Activated T-helper 1 cell treated with anti-CD3 and anti-CD28 coated beads, Interleukin-2, amount 50 U/mL, for 16 hours (primary cell): ENCODE measurements at regions not wholly inside any gene's neighbourhood (a gene's known extent, or its start where the extent isn't known, plus 50 kb on each side); places are given as distances from the start of the nearest gene placed in this dataset.

Experiments
- DNase-seq, 2 donors: peaks; one replicate each; pipeline ENCODE4 v3.0.0-alpha.2; 2020; ENCODE audit warnings: low read depth in 1 of 2, low spot score in 1 of 2

DNA sequence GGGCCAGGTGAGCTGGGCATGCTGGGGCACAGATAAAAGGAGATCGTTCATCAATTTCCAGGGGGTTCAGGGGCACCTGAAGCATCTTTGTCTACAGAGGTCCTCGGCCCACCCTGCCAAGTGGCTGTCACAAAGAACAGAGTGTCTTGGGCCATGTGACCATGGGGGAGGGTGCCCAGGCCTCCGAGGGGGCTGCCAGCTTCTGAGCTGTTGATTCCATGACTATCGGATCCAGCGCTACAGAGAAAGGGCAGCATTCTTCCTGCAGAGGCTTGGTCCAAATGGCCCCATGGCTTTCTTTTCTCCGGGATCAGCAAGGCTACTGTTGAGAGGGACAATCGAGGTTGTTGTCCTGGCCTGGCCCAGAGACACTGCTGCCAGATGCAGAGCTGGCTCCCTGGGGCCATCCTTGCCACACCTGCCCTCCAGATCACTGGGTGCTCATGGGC is 289.2 kb downstream of the ZSWIM6 start:
- no peak for DNase-seq

DNA sequence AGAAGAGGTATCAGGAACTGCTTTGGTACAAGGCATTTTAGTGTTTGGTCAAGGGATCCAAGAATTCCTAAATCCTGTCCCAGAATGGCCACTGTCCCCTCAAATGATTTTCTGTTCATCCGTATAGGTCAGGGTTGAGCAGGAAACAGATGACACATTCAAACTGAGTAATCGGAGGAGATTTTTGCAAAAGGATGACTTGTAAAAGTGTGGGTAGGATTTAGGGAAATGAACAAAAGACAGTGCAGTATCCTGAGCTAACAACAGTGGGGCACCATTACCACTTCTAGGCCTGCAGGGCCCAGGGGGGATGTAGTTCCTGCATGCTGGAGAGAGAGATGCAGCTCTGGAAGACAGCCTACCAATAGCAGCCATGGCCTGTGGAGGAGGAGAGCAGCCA is 290.1 kb downstream of the ZSWIM6 start:
- DNase-seq, result no peak

DNA sequence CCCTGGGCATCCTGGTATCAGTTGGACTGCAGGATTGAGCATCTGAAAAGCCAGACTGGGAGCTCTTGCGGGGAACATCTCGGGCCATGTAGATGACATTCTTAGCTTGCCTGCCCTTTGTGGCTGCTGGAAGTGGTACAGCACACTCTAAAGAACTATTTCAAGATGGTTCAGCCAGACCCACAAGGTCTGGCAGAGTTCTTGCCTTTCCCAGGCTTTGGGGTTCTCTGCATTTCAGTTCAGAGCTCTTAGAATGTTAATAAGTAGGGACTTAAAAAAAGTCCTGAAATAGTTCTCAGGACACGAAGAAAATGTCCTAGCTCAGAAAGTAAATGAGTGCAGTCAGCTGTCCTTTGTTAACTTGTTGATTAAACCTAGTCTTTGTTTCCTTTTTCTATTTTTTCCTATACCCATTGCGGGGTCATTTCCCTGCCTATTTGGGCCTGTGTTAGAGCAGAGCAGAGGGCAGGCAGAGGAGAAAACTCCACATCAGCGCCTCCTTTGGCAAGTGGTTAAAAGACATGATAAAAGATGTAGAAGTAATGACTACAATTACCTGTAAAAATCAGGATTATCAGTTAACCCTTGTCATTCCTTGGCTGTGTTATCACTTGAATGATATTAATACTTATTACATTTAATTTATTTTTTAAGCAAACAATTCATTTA is 291.5 kb downstream of the ZSWIM6 start:
- no peak for DNase-seq

DNA sequence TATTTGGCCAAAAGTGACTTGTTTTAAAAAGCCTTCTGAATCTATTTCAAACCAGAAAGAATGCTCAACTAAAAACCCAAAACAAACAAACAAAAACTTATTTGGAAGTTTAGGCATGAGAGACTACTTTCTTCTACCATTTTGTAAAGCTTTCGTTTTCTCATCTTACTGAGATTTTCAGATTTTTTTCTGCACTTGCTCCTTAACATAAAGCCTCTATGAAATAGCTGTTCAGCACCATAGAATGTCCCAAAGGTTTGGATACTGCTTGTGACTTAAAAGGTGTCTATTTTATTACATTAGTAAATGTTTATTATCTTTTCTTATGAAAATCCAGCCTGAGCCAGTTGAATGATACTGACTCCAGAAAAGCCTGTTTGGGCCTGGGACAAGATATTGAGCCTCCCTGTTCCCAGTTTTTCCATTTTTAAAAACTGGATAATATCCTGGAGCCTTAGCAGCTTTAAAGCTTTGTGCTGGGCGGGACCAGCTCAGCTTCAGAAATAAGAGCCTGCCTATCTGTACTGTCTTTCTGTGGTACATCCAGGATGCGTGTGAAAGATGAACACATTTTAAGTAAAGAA is 292.6 kb downstream of the ZSWIM6 start:
- no peak for DNase-seq

DNA sequence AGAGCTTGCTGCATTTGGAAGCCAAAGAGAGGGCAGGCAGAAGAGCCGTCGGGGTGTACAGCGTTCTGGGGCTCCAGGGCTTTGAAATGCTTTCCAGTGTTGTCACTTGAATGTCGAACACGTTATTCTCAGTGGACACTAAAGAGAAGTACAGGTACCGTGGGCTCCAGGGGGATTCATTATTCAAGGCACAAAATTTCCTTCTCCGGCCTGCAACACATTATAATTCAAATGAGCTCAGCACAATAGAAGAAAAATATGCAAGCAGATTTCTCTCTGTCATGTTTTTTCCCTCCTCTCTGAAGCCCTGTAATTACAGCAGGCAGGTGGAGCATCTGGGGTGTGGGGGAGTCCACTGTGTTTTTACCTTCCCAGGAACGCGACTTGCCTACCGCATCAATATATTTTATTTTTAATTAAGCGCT is 293.1 kb downstream of the ZSWIM6 start:
- DNase-seq, result no peak

DNA sequence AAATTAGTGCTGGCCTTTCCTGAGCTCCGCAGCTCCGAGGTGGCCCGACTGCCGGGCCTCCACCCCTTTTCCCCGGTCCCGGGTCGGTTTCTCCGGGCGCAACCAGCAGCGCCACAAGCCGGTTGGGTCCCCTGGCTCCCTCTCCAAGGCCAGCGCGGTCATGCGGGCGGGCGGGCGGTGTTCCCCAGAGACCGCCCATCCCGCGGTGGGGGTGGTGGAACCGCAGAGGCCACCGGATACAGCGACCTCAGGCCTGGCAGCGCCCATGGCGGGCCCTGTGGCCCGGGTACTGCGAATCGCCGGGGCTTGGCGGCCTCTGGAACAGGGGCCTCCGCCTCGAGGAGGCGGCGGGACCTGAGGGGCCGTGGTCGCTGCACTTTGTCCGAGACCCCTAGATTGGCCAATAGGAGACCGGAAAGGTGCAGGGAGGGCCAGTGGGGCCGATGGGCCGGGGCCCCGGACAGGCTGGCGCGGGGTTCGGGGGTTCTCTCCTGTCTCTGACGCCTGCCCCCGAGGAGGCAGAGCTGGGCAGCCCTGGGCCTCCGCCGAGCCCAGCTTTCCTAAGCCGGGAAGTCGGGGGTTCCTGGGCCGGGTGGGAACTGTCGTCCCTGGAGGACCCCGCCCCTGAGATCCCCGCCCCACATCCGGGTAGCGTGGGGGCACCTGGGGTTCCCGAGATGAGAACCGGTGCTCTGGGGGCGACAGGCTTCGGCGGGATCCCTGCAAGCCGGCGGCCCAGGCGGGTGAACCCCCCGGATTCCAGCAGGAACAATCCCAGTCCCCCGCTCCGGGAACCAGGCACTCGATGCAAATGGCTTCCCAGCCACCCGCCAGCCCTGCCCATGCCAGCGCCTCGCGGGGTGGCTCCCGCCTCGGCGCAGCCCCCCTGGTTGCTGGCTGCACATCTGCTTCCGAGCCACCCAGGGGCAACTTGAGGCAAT is 293.9 kb downstream of the ZSWIM6 start:
- DNase-seq, result no peak

DNA sequence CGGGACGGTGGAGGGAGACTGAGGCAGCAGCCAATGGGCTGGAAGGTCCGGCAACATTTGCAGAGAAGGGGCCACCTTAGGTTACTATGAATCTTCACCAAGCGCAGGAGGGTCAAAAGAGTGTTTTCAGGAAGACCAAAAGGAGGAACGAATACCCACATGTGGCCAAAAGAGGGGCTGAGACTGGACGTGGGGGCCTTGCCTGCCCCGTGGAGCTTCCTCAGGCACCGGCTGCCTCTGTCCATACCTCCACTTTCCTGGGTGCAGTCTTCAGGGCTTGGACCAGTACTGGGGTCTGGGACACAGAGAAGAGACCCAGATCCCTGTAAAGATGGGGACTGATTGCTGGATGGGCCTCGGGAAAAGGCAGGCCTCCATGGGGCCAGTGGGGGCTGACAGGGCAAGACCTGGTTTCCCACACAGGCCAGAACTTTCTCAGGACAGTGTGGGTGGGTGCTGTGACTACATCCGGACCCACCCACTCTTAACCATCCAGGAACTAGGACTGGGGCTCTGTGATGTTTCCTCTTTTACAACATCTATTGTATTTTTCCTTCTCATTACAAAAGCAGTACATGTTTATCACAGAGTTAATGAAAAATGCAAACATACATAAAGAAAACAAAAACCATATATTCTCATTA is 294.7 kb downstream of the ZSWIM6 start:
- DNase-seq, result no peak

DNA sequence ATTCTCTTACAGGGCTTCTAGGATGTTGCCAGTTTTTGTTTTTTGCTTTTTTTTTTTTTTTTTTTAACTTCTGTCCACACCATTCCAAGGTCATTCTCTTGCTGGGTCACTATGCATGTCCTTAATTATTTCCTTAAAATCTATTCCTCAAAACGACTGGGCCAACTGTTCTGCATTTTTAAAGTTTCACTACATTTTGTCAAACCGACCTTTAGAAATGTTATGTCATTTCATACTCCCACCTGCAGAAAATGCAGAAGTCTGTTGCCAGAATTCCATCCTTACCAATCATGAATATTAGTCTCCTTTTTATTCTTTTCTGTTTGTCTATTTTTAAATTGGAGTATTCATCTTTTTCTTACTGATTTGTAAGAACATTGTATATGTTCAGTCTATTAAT is 295.5 kb downstream of the ZSWIM6 start:
- no peak for DNase-seq

DNA sequence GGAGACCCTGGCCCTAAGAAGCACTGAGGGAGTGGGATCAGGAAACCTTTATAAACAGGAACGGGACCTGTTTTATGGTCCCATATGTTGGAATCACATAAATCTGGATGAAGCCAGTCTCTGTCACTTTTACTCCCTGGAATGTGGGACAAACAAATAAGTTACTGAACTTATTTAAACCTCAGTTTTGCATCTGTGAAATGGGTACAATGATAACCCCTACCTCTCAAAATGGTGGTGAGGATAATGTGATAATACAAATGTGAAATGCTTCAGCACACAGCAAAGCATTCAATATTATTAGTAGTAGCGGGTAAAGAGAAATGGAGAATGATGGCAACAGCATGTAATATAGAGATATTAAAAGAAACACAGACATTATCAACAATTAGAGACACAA is 298.9 kb downstream of the ZSWIM6 start:
- no peak for DNase-seq

DNA sequence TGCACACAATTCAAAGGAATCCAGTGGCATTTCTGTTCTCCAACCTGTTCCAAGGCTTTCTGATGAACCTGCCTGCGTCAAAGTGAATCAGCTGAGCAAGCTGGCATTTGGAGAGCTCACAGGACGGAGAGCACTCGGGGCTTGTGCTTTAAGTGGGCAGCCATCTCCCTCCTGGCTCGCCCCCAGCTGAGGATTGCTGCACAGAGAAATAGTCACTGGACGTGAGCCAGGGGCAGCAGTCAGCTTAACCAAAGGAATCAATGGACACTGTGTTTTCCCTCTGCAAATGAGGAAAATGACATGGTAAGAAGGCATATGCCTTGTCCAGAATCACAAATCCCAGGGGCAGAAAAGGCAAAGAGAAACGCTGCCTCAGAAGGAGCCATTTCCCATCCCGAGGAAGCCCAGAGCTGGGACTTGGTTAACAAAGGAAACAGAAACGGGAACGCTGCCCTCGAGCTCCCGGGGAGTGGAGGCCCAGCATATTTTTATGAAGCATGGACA is 299.4 kb downstream of the ZSWIM6 start:
- DNase-seq, result no peak

DNA sequence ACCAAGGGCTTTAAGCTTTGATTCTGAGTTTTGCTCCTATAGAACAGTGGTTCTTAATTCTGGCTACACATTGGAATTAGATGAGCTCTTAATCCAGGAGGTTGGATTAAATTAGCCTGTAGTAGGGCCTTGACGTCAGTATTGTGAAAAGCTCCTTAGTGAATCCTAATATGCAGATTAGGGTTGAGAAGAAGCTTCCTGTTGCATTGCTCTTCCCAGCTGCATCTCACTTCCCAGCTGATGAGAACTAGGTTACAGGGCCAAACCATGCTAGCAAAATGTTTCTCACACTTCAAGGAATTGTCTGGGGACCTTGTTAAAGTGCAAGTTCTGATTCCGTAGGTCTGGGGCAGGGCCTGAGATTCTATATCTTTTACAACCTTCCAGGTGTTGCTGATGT is 300.0 kb downstream of the ZSWIM6 start:
- DNase-seq, result no peak

DNA sequence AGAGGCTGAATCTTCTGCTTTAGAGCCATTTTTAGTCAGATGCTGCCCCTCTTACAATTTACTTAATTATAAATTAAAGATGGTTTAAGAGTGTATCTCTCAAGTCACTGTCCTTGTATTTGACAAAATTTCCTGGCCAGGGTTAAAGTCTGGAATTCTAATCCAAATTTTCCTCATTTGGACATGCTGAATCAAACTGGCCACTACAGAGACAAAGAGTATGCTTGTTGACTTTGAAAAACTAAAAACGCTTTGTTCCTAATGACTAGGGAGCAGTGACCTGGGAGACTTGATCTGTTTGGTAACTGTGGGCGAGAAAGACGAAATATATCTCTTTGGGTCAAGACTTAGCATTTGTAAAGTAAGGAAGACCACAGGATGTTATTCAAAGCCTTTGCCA is 303.2 kb downstream of the ZSWIM6 start:
- DNase-seq, result no peak

DNA sequence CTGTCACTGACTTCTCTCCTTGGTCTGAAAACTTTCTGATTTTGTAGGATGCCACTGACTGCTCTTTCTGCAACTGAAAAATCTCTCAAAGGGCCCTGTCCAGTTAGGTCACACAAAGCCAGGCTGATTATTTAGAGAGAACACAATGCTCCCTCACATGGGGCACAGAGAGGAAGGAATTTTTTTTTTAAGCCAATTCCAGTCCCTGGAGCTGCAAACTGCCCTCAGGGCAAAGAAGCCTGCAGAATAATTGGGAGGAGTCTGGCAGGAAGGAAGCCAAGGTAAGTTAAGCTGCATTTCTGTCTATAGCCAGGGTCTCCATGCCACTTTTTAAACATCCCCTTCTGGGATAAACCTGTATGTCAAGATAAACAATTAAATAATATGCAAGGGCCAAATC is 305.5 kb downstream of the ZSWIM6 start:
- no peak for DNase-seq

DNA sequence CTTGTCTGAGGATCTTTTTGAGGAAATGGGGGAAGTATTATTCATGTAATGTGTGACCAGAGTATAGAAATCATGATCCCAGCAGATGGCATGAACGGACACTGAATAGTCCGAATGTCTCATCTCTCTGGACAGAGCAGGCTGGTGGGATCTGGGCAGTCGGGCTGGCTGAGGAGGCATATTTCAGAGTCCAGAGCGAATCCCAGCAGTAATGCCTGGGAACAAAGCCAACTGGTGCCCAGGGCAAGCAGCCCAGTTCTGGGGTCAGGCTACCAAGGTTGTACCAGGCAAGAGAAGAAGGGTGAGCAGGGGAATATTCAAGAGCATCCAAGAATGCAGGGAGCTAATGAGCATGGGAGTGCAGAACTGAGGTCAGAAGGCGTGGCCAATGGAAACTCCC is 306.4 kb downstream of the ZSWIM6 start:
- no peak for DNase-seq

DNA sequence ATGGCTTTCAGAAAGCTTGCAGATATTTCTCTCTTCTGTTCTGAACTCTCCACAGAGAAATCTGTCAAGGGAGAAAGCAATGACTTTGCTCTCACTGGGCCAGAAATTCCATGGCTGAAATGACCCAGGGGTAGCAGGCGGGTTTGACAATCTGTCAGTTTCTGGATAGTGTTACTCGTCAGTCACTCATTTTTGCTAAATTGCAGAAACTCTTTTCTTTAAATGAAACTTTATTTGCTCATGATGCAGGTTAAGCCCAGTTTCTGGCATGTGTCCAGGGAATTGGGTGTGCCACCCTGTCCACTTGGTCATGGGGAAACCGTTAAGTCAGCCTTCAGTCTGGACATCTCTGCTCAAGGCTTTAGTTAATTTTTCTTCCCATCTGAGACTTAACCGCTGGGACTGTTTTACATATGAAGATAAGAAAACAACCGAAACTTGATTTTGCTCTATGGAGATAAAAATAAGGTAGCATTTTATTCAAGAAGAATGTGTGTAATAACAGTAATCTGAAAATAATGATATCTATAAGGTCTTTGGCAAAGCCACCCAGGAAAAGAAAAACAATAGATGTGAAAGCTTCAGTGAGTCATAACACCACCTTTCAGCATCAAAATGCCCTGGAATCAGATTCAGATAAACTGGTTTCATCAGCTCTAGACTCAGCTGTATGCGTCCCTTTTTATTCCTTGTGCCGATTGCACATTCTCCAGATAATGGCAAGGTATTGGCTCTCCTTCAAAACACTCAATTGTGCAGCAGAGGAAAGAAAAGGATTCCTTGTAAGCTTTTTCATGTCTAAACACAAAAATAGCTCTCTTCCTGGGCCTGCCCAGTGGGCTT is 308.3 kb downstream of the ZSWIM6 start:
- no peak for DNase-seq

DNA sequence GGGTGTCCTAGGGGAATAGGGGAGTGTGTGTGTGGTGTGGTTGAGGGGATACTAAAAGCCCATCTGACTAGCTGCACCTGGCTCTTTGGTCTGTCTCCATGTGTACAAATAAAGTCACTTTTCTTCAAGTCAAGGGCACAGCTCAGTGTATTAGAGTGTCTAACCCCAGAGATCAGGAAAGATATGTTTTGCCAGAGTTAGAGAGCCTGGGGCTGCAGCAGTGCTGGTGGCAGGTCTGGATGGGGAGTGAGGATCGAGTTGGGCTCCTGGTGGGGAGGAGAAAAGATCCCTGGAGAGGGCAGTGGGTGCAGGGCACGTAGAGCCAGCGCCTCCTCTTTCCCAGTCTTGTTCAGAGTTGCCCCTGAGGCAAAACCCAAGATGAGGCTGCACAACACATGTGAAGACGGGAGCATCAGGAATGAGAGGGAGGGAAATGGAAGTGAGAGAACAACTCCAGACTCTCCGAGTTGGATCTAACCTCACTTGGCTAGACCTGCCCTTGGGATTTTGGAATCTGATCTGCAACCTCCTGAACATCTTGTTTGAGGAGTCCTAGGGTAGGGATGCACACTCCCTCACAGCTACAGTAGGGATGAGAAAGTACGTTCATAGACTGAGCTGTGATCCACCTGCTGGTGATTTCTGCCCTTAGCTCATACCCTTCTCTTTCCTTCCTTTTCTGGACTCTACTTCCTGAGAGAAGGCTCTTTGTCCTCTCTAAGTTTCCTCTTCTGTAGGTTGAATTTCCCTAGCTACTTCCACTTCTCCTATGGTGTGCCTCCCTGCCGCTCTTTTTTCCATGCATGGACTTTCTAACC is 309.9 kb downstream of the ZSWIM6 start:
- no peak for DNase-seq

DNA sequence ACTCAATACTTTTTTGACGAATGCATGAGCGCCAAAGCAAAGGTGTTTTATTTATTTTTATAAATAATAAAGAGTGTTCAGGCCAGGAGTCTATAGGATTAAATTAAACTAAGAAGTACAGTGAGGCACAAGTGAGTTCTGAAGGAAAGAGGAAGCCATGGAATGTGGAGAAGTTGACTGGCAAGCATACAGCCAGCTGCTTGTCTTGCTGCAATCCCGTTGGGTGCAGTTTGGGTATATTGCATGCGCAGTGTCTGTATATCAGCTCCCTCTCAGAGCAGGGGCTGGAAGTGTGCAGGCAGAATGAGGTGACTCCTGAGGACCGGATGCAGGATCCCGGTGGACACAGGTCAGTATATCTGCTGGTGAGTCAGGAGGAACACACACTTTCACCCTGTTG is 315.6 kb downstream of the ZSWIM6 start:
- no peak for DNase-seq

DNA sequence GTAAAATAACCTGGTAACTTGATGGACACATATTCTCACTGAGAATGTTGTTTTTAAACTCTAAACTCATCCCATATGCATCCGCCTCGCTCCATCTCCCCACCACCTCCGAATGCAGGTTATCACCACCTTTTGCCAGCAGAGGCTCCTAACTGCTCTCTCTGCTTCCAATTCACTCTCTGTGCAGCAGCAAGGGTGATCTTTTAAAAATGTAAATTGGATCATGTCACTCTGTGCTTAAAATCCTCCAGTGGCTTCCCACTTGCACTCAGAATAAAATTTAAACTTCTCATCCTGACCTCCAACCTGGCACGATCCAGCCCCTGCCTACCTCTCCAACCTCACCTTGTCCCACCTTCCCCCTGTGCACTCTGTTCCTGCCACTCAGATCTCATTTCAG is 317.2 kb downstream of the ZSWIM6 start:
- DNase-seq, result no peak

DNA sequence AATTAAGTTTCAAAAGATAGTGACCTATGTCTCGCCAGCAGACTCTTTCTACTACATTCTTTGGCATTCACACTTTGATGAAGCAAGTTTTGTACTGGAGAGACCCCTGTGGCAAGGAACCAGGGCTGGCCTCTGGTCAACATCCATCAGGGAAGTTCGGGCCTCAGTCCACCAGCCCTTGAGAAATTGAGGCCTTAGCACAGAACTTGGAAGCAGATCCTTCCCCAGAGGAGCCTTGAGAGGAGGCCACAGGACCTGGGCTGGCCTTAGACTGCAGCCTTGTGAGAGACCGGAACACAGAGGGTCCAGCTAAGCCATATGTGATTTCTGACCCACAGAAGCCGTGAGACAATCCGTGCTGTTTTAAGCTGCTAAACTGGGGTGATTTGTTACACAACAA is 317.9 kb downstream of the ZSWIM6 start:
- no peak for DNase-seq

DNA sequence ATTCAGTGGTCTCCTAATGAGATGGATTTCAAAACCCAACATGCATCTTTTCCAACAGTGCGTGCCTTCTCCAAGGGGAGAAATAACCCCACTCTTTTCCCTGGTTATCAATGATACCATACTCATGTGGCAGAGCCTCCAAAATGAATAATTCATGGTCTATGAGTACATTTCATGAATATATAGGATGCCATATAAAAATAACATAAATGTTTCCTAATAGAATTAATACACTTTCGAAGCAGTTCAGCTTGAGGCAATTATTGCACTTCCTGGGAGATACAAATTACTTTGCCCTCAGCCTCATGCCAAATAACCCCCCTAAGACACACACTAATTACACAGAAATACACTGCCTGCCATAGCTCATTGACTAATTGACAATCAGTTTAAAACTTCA is 318.6 kb downstream of the ZSWIM6 start:
- no peak for DNase-seq
